GM19397 (cell line): ENCODE measurements at regions not wholly inside any gene's neighbourhood (a gene's known extent, or its start where the extent isn't known, plus 50 kb on each side); places are given as distances from the start of the nearest gene placed in this dataset.
"Not testable (repeated sequence)": the region's sequence is repeated elsewhere in the genome, so short reads cannot be mapped to it uniquely, and the experiment has no call there.

Experiments
- ATAC-seq: cut with Tn5 transposase; IDR thresholded peaks from one replicate; pipeline ENCODE4 v1.9.1; 2021; ENCODE audit warnings: mild to moderate bottlenecking, moderate library complexity; ENCODE audit not compliant: unreplicated experiment

GRCh38 chr4:116183241-116183640, 902.1 kb downstream of the TRAM1L1 start:
- no peak for ATAC-seq

- no peak for ATAC-seq
These were observed 905.2 kb downstream of the TRAM1L1 start for GRCh38 chr4:116180157-116180601.

GRCh38 chr4:116151371-116151770, 934.0 kb downstream of the TRAM1L1 start:
- ATAC-seq: not testable (repeated sequence)

- ATAC-seq: no peak
These were observed 935.2 kb downstream of the TRAM1L1 start for GRCh38 chr4:116150152-116150551.

GRCh38 chr4:116143198-116143597, 942.2 kb downstream of the TRAM1L1 start:
- no peak for ATAC-seq

GRCh38 chr4:116132946-116133345, 952.4 kb downstream of the TRAM1L1 start:
- no peak for ATAC-seq

GRCh38 chr4:116126794-116127193, 958.6 kb downstream of the TRAM1L1 start:
- ATAC-seq: no peak

GRCh38 chr4:116122124-116122523, 963.3 kb downstream of the TRAM1L1 start:
- no peak for ATAC-seq

- no peak for ATAC-seq
These were observed 967.2 kb downstream of the TRAM1L1 start for GRCh38 chr4:116118221-116118620.

- not testable (repeated sequence) for ATAC-seq
These were observed 972.5 kb downstream of the TRAM1L1 start for GRCh38 chr4:116112861-116113260.

GRCh38 chr4:116110713-116111112, 974.7 kb downstream of the TRAM1L1 start:
- no peak for ATAC-seq

- no peak for ATAC-seq
These were observed 976.8 kb downstream of the TRAM1L1 start for GRCh38 chr4:116108606-116109005.

GRCh38 chr4:116101321-116101720, 984.1 kb downstream of the TRAM1L1 start:
- no peak for ATAC-seq

GRCh38 chr4:116099596-116099995, 985.8 kb downstream of the TRAM1L1 start:
- ATAC-seq: no peak

GRCh38 chr4:116097353-116097752, 983.9 kb upstream of the NDST4 start:
- not testable (repeated sequence) for ATAC-seq

GRCh38 chr4:116092961-116093360, 979.5 kb upstream of the NDST4 start:
- no peak for ATAC-seq

GRCh38 chr4:116088771-116089170, 975.4 kb upstream of the NDST4 start:
- no peak for ATAC-seq

- ATAC-seq: no peak
These were observed 969.5 kb upstream of the NDST4 start for GRCh38 chr4:116082808-116083366.

- no peak for ATAC-seq
These were observed 959.6 kb upstream of the NDST4 start for GRCh38 chr4:116073051-116073450.

GRCh38 chr4:116070283-116070682, 956.9 kb upstream of the NDST4 start:
- no peak for ATAC-seq

GRCh38 chr4:116066711-116067245, 953.4 kb upstream of the NDST4 start:
- ATAC-seq: no peak

- ATAC-seq: no peak
These were observed 950.9 kb upstream of the NDST4 start for GRCh38 chr4:116064331-116064730.

GRCh38 chr4:116059361-116059760, 945.9 kb upstream of the NDST4 start:
- no peak for ATAC-seq
